ENCODE measurements at regions not wholly inside any gene's neighbourhood (a gene's known extent, or its start where the extent isn't known, plus 50 kb on each side); places are given as distances from the start of the nearest gene placed in this dataset.

GRCh38 chr16:86946981-86947380, 368.6 kb downstream of the FOXL1 start:
- TF ChIP-seq CTCF (IDR thresholded peaks at IDR 0.05) (no peak), EP300 (IDR thresholded peaks at IDR 0.05) (no peak)
- no peaks in the 10 kb centered on the region for H3K36me3 ChIP-seq
- WGBS, 3 donors = 89 to 94% (median 89%) methylated on average over 10 of the region's 10 CpGs
- DNase-seq = no peak
- no peaks in the 10 kb centered on the region for H3K4me1 ChIP-seq (ENCODE audit: insufficient read depth)
- intact Hi-C loops (cut with DNase I) = no loop called here
- H3K4me3 ChIP-seq = no peak overlapping the region
- no peaks in the 10 kb centered on the region for H3K9me3 ChIP-seq
- no peaks in the 10 kb centered on the region for H3K27me3 ChIP-seq
- H3K27ac ChIP-seq = no peak overlapping the region

DNA sequence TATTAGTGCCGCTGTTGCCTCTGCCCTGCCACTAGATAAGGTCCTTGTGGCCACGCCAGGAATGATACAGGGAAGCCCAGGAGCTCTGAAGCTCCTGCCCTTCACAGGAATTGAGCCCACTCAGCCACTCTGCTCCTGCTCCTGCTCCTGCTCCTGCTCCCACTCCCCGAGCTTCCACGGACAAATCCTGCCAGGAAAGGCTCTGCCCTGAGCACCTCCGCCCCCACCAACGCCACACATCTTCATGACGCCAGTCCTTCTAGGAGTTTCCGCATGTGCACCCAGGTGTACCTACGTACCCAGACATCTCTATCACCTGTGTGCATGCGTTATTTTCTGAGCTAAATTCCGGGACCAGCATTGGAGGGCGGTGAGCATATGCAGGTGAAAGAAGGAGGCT, 369.1 kb downstream of the C16orf95 start:
- intact Hi-C loops (cut with DNase I) = no loop called here
- H3K27ac ChIP-seq = no peak overlapping the region
- no peak overlapping the region for H3K4me3 ChIP-seq
- 85 to 92% (median 90%) methylated on average over 12 of the region's 12 CpGs for WGBS, 3 donors
- H3K4me1 ChIP-seq (ENCODE audit: insufficient read depth) = no peaks in the 10 kb centered on the region
- H3K27me3 ChIP-seq = no peaks in the 10 kb centered on the region
- no peaks in the 10 kb centered on the region for H3K9me3 ChIP-seq
- TF ChIP-seq CTCF (IDR thresholded peaks at IDR 0.05) = no peak
- no peak for TF ChIP-seq EP300 (IDR thresholded peaks at IDR 0.05)
- TF ChIP-seq POLR2A (IDR thresholded peaks at IDR 0.05) = no peak
- no peak for DNase-seq
- no peaks in the 10 kb centered on the region for H3K36me3 ChIP-seq

DNA sequence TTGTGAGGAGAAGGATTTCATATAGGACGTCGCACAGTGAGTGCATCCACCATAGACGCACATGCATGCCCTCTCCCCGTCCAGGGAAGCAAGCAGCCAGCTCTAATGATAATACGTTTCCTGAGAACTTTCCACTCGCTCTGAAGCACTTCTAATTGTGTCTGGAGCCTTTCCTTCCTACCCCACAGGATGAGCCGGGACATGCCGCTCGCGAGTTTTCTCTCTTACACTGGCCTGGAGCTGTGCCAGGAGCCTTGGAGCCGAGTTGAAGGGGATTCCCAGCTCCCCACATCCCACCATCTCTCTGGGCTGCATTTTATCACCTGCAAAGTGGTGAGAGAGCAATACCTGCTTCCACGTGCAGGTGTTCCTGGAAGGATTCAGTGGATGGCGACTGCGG, 368.1 kb downstream of the C16orf95 start:
- WGBS, 3 donors = 46 to 59% (median 55%) methylated on average over 14 of the region's 14 CpGs
- TF ChIP-seq POLR2A (IDR thresholded peaks at IDR 0.05) = no peak
- TF ChIP-seq EP300 (IDR thresholded peaks at IDR 0.05) = no peak
- no peak for TF ChIP-seq CTCF (IDR thresholded peaks at IDR 0.05)
- no peak overlapping the region for H3K4me3 ChIP-seq
- intact Hi-C loops (cut with DNase I) = no loop called here
- no peaks in the 10 kb centered on the region for H3K27me3 ChIP-seq
- H3K27ac ChIP-seq = no peak overlapping the region
- H3K9me3 ChIP-seq = no peaks in the 10 kb centered on the region
- DNase-seq = no peak
- H3K4me1 ChIP-seq (ENCODE audit: insufficient read depth) = no peaks in the 10 kb centered on the region
- H3K36me3 ChIP-seq = no peaks in the 10 kb centered on the region

DNA sequence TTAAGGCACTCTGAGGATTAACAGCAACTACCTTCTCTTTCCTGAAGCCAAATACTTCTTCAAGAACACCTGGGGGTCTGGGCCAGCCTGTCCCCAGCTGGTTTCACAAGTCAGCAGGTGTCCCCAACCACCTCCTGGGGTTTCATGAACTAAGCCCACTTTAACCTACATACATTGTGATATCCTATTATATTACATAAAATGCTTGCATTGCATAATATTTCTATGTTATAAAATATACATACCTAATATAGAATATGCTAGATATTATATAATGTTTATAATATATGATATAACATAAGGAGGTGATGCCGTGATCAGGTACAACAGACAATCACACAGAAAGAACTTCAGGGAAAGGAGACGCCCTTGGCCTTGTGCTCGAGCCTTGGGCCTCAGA, 367.6 kb downstream of the C16orf95 start:
- no peaks in the 10 kb centered on the region for H3K4me1 ChIP-seq (ENCODE audit: insufficient read depth)
- WGBS, 3 donors = 91 to 95% (median 94%) methylated on average over 3 of the region's 3 CpGs
- no peak for TF ChIP-seq EP300 (IDR thresholded peaks at IDR 0.05)
- TF ChIP-seq CTCF (IDR thresholded peaks at IDR 0.05) = no peak
- no peak for TF ChIP-seq POLR2A (IDR thresholded peaks at IDR 0.05)
- no peak overlapping the region for H3K4me3 ChIP-seq
- no peak for DNase-seq
- H3K36me3 ChIP-seq = no peaks in the 10 kb centered on the region
- no peaks in the 10 kb centered on the region for H3K27me3 ChIP-seq
- no peak overlapping the region for H3K27ac ChIP-seq
- intact Hi-C loops (cut with DNase I) = no loop called here
- H3K9me3 ChIP-seq = no peaks in the 10 kb centered on the region

All from ovary (tissue), 7 donors.